PFSK-1 (cell line): ENCODE measurements at regions not wholly inside any gene's neighbourhood (a gene's known extent, or its start where the extent isn't known, plus 50 kb on each side); places are given as distances from the start of the nearest gene placed in this dataset.

ENCODE experiments used
- POLR2AphosphoS5 ChIP-seq: IDR thresholded peaks from 2 replicates; pipeline ENCODE4 v1.6.1; 2012; ENCODE audit warnings: low read depth, mild to moderate bottlenecking, control low read depth, low read length, moderate library complexity
- TAF1 ChIP-seq: IDR thresholded peaks from 2 replicates; pipeline ENCODE4 v1.6.1; 2012; ENCODE audit warnings: low read length, control low read depth, borderline replicate concordance; ENCODE audit not compliant: insufficient read depth

GRCh38 chr6:91435630-91436029 lies 848.8 kb upstream of the MAP3K7 start:
- no peak for TF ChIP-seq TAF1
- no peak for TF ChIP-seq POLR2AphosphoS5
